ENCODE measurements at regions not wholly inside any gene's neighbourhood (a gene's known extent, or its start where the extent isn't known, plus 50 kb on each side); places are given as distances from the start of the nearest gene placed in this dataset.

GRCh38 chr7:3246127-3246526 is 54.9 kb upstream of the SDK1 start:
- TF ChIP-seq FOXP4 (CRISPR knock-in tag; IDR thresholded peaks at IDR 0.05) (no peak), CTCF (IDR thresholded peaks at IDR 0.05) (no peak)

All from WTC11 (cell line).